ENCODE measurements at regions not wholly inside any gene's neighbourhood (a gene's known extent, or its start where the extent isn't known, plus 50 kb on each side); places are given as distances from the start of the nearest gene placed in this dataset.
"Not testable (repeated sequence)": the region's sequence is repeated elsewhere in the genome, so short reads cannot be mapped to it uniquely, and the experiment has no call there.

GRCh38 chr5:166287866-166288265, 2003.6 kb upstream of the WWC1 start:
- no peaks in the 10 kb centered on the region for H3K9me3 ChIP-seq (ENCODE audit: control insufficient read depth, low read depth, low read length)
- H3K27ac ChIP-seq (ENCODE audit: low read length) = no peak overlapping the region
- no peaks in the 10 kb centered on the region for H3K36me3 ChIP-seq (ENCODE audit: control insufficient read depth, low read depth, low read length)
- no peak overlapping the region for H3K4me3 ChIP-seq (ENCODE audit: low read length)
- H3K27me3 ChIP-seq (ENCODE audit: control insufficient read depth, insufficient read depth, low read length) = no peaks in the 10 kb centered on the region
- no peak overlapping the region for H3K9ac ChIP-seq (ENCODE audit: low read length)
- peaks cover 5% of the 10 kb centered on the region for H3K4me1 ChIP-seq (ENCODE audit: control insufficient read depth, low read depth, low read length)

- H3K4me3 ChIP-seq (ENCODE audit: low read length); H3K36me3 ChIP-seq (ENCODE audit: control insufficient read depth, low read depth, low read length); H3K27ac ChIP-seq (ENCODE audit: low read length); H3K27me3 ChIP-seq (ENCODE audit: control insufficient read depth, insufficient read depth, low read length); H3K4me1 ChIP-seq (ENCODE audit: control insufficient read depth, low read depth, low read length); H3K9me3 ChIP-seq (ENCODE audit: control insufficient read depth, low read depth, low read length); H3K9ac ChIP-seq (ENCODE audit: low read length): not testable (repeated sequence)
These were observed 1999.6 kb upstream of the WWC1 start for GRCh38 chr5:166291800-166292199.

GRCh38 chr5:166293892-166294291, 1997.6 kb upstream of the WWC1 start:
- no peaks in the 10 kb centered on the region for H3K36me3 ChIP-seq (ENCODE audit: control insufficient read depth, low read depth, low read length)
- no peaks in the 10 kb centered on the region for H3K9me3 ChIP-seq (ENCODE audit: control insufficient read depth, low read depth, low read length)
- no peak overlapping the region for H3K4me3 ChIP-seq (ENCODE audit: low read length)
- H3K27ac ChIP-seq (ENCODE audit: low read length) = no peak overlapping the region
- H3K4me1 ChIP-seq (ENCODE audit: control insufficient read depth, low read depth, low read length) = no peaks in the 10 kb centered on the region
- H3K27me3 ChIP-seq (ENCODE audit: control insufficient read depth, insufficient read depth, low read length) = no peaks in the 10 kb centered on the region
- no peak overlapping the region for H3K9ac ChIP-seq (ENCODE audit: low read length)

GRCh38 chr5:166302166-166302565, 1989.3 kb upstream of the WWC1 start:
- peaks cover 9% of the 10 kb centered on the region for H3K9me3 ChIP-seq (ENCODE audit: control insufficient read depth, low read depth, low read length)
- H3K4me1 ChIP-seq (ENCODE audit: control insufficient read depth, low read depth, low read length) = no peaks in the 10 kb centered on the region
- no peaks in the 10 kb centered on the region for H3K36me3 ChIP-seq (ENCODE audit: control insufficient read depth, low read depth, low read length)
- H3K4me3 ChIP-seq (ENCODE audit: low read length) = no peak overlapping the region
- H3K27me3 ChIP-seq (ENCODE audit: control insufficient read depth, insufficient read depth, low read length) = no peaks in the 10 kb centered on the region
- no peak overlapping the region for H3K9ac ChIP-seq (ENCODE audit: low read length)
- H3K27ac ChIP-seq (ENCODE audit: low read length) = no peak overlapping the region

- no peak overlapping the region for H3K9ac ChIP-seq (ENCODE audit: low read length)
- H3K4me3 ChIP-seq (ENCODE audit: low read length) = no peak overlapping the region
- no peaks in the 10 kb centered on the region for H3K9me3 ChIP-seq (ENCODE audit: control insufficient read depth, low read depth, low read length)
- H3K27ac ChIP-seq (ENCODE audit: low read length) = no peak overlapping the region
- no peaks in the 10 kb centered on the region for H3K27me3 ChIP-seq (ENCODE audit: control insufficient read depth, insufficient read depth, low read length)
- H3K36me3 ChIP-seq (ENCODE audit: control insufficient read depth, low read depth, low read length) = no peaks in the 10 kb centered on the region
- H3K4me1 ChIP-seq (ENCODE audit: control insufficient read depth, low read depth, low read length) = peaks cover 32% of the 10 kb centered on the region
These were observed 1974.0 kb upstream of the WWC1 start for GRCh38 chr5:166317425-166317824.

GRCh38 chr5:166320920-166321480, 1970.4 kb upstream of the WWC1 start:
- H3K27me3 ChIP-seq (ENCODE audit: control insufficient read depth, insufficient read depth, low read length) = peaks cover 31% of the 10 kb centered on the region
- H3K9me3 ChIP-seq (ENCODE audit: control insufficient read depth, low read depth, low read length) = no peaks in the 10 kb centered on the region
- no peak overlapping the region for H3K4me3 ChIP-seq (ENCODE audit: low read length)
- H3K36me3 ChIP-seq (ENCODE audit: control insufficient read depth, low read depth, low read length) = no peaks in the 10 kb centered on the region
- peaks cover 52% of the 10 kb centered on the region for H3K4me1 ChIP-seq (ENCODE audit: control insufficient read depth, low read depth, low read length)
- H3K9ac ChIP-seq (ENCODE audit: low read length) = no peak overlapping the region
- H3K27ac ChIP-seq (ENCODE audit: low read length) = no peak overlapping the region

- Histone ChIP-seq H3K27ac (ENCODE audit: low read length) (no peak overlapping the region), H3K9ac (ENCODE audit: low read length) (no peak overlapping the region), H3K9me3 (ENCODE audit: control insufficient read depth, low read depth, low read length) (no peaks in the 10 kb centered on the region), H3K4me1 (ENCODE audit: control insufficient read depth, low read depth, low read length) (peaks cover 49% of the 10 kb centered on the region), H3K27me3 (ENCODE audit: control insufficient read depth, insufficient read depth, low read length) (peaks cover 32% of the 10 kb centered on the region), H3K4me3 (ENCODE audit: low read length) (peak overlapping the region; percentile 8), H3K36me3 (ENCODE audit: control insufficient read depth, low read depth, low read length) (no peaks in the 10 kb centered on the region)
These were observed 1967.1 kb upstream of the WWC1 start for GRCh38 chr5:166324372-166324771.

GRCh38 chr5:166329149-166329800, 1962.2 kb upstream of the WWC1 start:
- no peak overlapping the region for H3K4me3 ChIP-seq (ENCODE audit: low read length)
- H3K4me1 ChIP-seq (ENCODE audit: control insufficient read depth, low read depth, low read length) = peaks cover 22% of the 10 kb centered on the region
- no peaks in the 10 kb centered on the region for H3K9me3 ChIP-seq (ENCODE audit: control insufficient read depth, low read depth, low read length)
- no peaks in the 10 kb centered on the region for H3K36me3 ChIP-seq (ENCODE audit: control insufficient read depth, low read depth, low read length)
- no peak overlapping the region for H3K9ac ChIP-seq (ENCODE audit: low read length)
- H3K27me3 ChIP-seq (ENCODE audit: control insufficient read depth, insufficient read depth, low read length) = peaks cover 18% of the 10 kb centered on the region
- H3K27ac ChIP-seq (ENCODE audit: low read length) = no peak overlapping the region

GRCh38 chr5:166330036-166330435, 1961.4 kb upstream of the WWC1 start:
- peaks cover 14% of the 10 kb centered on the region for H3K4me1 ChIP-seq (ENCODE audit: control insufficient read depth, low read depth, low read length)
- no peaks in the 10 kb centered on the region for H3K36me3 ChIP-seq (ENCODE audit: control insufficient read depth, low read depth, low read length)
- H3K27ac ChIP-seq (ENCODE audit: low read length) = no peak overlapping the region
- H3K27me3 ChIP-seq (ENCODE audit: control insufficient read depth, insufficient read depth, low read length) = peaks cover 10% of the 10 kb centered on the region
- H3K9me3 ChIP-seq (ENCODE audit: control insufficient read depth, low read depth, low read length) = no peaks in the 10 kb centered on the region
- no peak overlapping the region for H3K4me3 ChIP-seq (ENCODE audit: low read length)
- H3K9ac ChIP-seq (ENCODE audit: low read length) = no peak overlapping the region

- Histone ChIP-seq H3K36me3 (ENCODE audit: control insufficient read depth, low read depth, low read length) (no peaks in the 10 kb centered on the region), H3K9me3 (ENCODE audit: control insufficient read depth, low read depth, low read length) (no peaks in the 10 kb centered on the region), H3K4me1 (ENCODE audit: control insufficient read depth, low read depth, low read length) (peaks cover 3% of the 10 kb centered on the region), H3K27ac (ENCODE audit: low read length) (no peak overlapping the region), H3K4me3 (ENCODE audit: low read length) (no peak overlapping the region), H3K9ac (ENCODE audit: low read length) (no peak overlapping the region), H3K27me3 (ENCODE audit: control insufficient read depth, insufficient read depth, low read length) (no peaks in the 10 kb centered on the region)
These were observed 1959.9 kb upstream of the WWC1 start for GRCh38 chr5:166331521-166331920.

- no peak overlapping the region for H3K4me3 ChIP-seq (ENCODE audit: low read length)
- H3K36me3 ChIP-seq (ENCODE audit: control insufficient read depth, low read depth, low read length) = no peaks in the 10 kb centered on the region
- H3K27me3 ChIP-seq (ENCODE audit: control insufficient read depth, insufficient read depth, low read length) = no peaks in the 10 kb centered on the region
- peaks cover 11% of the 10 kb centered on the region for H3K4me1 ChIP-seq (ENCODE audit: control insufficient read depth, low read depth, low read length)
- H3K9me3 ChIP-seq (ENCODE audit: control insufficient read depth, low read depth, low read length) = no peaks in the 10 kb centered on the region
- no peak overlapping the region for H3K27ac ChIP-seq (ENCODE audit: low read length)
- no peak overlapping the region for H3K9ac ChIP-seq (ENCODE audit: low read length)
These were observed 1952.6 kb upstream of the WWC1 start for GRCh38 chr5:166338801-166339200.

- H3K4me3 ChIP-seq (ENCODE audit: low read length) = no peak overlapping the region
- no peak overlapping the region for H3K27ac ChIP-seq (ENCODE audit: low read length)
- no peaks in the 10 kb centered on the region for H3K36me3 ChIP-seq (ENCODE audit: control insufficient read depth, low read depth, low read length)
- peaks cover 11% of the 10 kb centered on the region for H3K4me1 ChIP-seq (ENCODE audit: control insufficient read depth, low read depth, low read length)
- H3K27me3 ChIP-seq (ENCODE audit: control insufficient read depth, insufficient read depth, low read length) = no peaks in the 10 kb centered on the region
- no peaks in the 10 kb centered on the region for H3K9me3 ChIP-seq (ENCODE audit: control insufficient read depth, low read depth, low read length)
- H3K9ac ChIP-seq (ENCODE audit: low read length) = no peak overlapping the region
These were observed 1951.4 kb upstream of the WWC1 start for GRCh38 chr5:166340039-166340438.
